SK-N-SH treated with all-trans-retinoic acid at 6 μM for 48 hours (cell line): ENCODE measurements at regions not wholly inside any gene's neighbourhood (a gene's known extent, or its start where the extent isn't known, plus 50 kb on each side); places are given as distances from the start of the nearest gene placed in this dataset.

Experiments
- ARNTL ChIP-seq: fragments of 450-650 bp; formaldehyde crosslinking; IDR thresholded peaks from 2 replicates; pipeline ENCODE4 v1.5.0; 2020; ENCODE audit warnings: low read depth, mild to moderate bottlenecking, moderate library complexity, borderline replicate concordance
- ISL1 ChIP-seq: fragments of 250-450 bp; sonication (Bioruptor Pico); IDR thresholded peaks from 2 replicates; pipeline ENCODE4 v2.1.2; 2022; ENCODE audit warnings: mild to moderate bottlenecking, moderate library complexity
- OSR1 ChIP-seq: fragments of 250-450 bp; sonication (Bioruptor Pico); IDR thresholded peaks from 2 replicates; pipeline ENCODE4 v1.8.0; 2022; ENCODE audit warnings: moderate library complexity, mild to moderate bottlenecking, inconsistent platforms
- PPARA ChIP-seq: fragments of 250-450 bp; sonication (Bioruptor Pico); IDR thresholded peaks from 2 replicates; pipeline ENCODE4 v1.5.0; 2020; ENCODE audit warnings: mild to moderate bottlenecking, borderline replicate concordance
- TOX ChIP-seq: fragments of 250-450 bp; sonication (Bioruptor Pico); IDR thresholded peaks from 2 replicates; pipeline ENCODE4 v1.8.0; 2021; ENCODE audit warnings: mild to moderate bottlenecking, moderate library complexity, borderline replicate concordance
- ZFP3 ChIP-seq: fragments of 250-450 bp; sonication (Bioruptor Pico); IDR thresholded peaks from 2 replicates; pipeline ENCODE4 v1.5.0; 2020; ENCODE audit warnings: mild to moderate bottlenecking, moderate library complexity
- ZFP30 ChIP-seq: fragments of 450-650 bp; formaldehyde crosslinking; IDR thresholded peaks from 2 replicates; pipeline ENCODE4 v1.5.0; 2022; ENCODE audit warnings: mild to moderate bottlenecking, moderate library complexity
- ZNF565 ChIP-seq: fragments of 450-650 bp; formaldehyde crosslinking; conservative IDR thresholded peaks from 2 replicates; pipeline ENCODE4 v1.5.0; 2020; ENCODE audit warnings: low read depth, mild to moderate bottlenecking, moderate library complexity
- ZNF8 ChIP-seq: fragments of 450-650 bp; formaldehyde crosslinking; IDR thresholded peaks from 2 replicates; pipeline ENCODE4 v1.5.0; 2020; ENCODE audit warnings: mild to moderate bottlenecking, moderate library complexity
- TF ChIP-seq, protein P1 (sequence below): fragments of 250-450 bp; sonication (Bioruptor Pico); IDR thresholded peaks from 2 replicates; pipeline ENCODE4 v1.8.0; 2020; ENCODE audit warnings: mild to moderate bottlenecking, moderate library complexity, borderline replicate concordance
- TF ChIP-seq, protein P2 (sequence below): fragments of 250-450 bp; sonication (Bioruptor Pico); IDR thresholded peaks from 2 replicates; pipeline ENCODE4 v1.8.0; 2021; ENCODE audit warnings: low read depth, mild to moderate bottlenecking, moderate library complexity, borderline replicate concordance
- TF ChIP-seq, protein P3 (sequence below): fragments of 250-450 bp; sonication (Bioruptor Pico); IDR thresholded peaks from 2 replicates; pipeline ENCODE4 v1.5.1; 2021; ENCODE audit warnings: mild to moderate bottlenecking, moderate library complexity

DNA sequence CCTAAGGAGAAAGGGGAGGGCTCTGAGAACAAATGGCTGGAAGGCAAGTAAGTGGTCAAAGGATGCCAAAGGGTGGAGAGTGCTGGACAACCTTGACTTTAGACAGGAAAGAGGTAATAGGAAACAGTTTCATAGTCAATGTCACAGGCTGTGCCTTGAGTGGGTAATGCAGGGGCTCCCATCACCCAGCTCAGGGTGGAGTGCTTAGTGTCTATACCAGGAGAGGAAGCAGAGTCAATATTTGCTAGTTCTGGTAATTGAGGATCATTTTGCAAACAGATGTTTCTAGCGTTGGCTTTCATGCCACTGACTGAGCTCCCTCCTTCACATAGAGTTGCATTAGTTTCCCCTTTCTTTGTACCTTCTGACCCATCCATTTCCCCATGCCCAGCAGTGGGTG is 64.6 kb upstream of the KL start:
- TF ChIP-seq OSR1 (CRISPR knock-in tag): no peak
- TF ChIP-seq ISL1 (CRISPR knock-in tag): no peak
- TF ChIP-seq ZNF565: no peak
- no peak for TF ChIP-seq ZFP30 (CRISPR knock-in tag)
- no peak for TF ChIP-seq PPARA
- TF ChIP-seq ZNF8 (CRISPR knock-in tag): no peak
- TF ChIP-seq TOX: no peak
- no peak for TF ChIP-seq ZFP3
- TF ChIP-seq ARNTL: no peak
- TF ChIP-seq, protein P1, sequence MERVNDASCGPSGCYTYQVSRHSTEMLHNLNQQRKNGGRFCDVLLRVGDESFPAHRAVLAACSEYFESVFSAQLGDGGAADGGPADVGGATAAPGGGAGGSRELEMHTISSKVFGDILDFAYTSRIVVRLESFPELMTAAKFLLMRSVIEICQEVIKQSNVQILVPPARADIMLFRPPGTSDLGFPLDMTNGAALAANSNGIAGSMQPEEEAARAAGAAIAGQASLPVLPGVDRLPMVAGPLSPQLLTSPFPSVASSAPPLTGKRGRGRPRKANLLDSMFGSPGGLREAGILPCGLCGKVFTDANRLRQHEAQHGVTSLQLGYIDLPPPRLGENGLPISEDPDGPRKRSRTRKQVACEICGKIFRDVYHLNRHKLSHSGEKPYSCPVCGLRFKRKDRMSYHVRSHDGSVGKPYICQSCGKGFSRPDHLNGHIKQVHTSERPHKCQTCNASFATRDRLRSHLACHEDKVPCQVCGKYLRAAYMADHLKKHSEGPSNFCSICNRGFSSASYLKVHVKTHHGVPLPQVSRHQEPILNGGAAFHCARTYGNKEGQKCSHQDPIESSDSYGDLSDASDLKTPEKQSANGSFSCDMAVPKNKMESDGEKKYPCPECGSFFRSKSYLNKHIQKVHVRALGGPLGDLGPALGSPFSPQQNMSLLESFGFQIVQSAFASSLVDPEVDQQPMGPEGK (CRISPR knock-in tag): no peak
- TF ChIP-seq, protein P2, sequence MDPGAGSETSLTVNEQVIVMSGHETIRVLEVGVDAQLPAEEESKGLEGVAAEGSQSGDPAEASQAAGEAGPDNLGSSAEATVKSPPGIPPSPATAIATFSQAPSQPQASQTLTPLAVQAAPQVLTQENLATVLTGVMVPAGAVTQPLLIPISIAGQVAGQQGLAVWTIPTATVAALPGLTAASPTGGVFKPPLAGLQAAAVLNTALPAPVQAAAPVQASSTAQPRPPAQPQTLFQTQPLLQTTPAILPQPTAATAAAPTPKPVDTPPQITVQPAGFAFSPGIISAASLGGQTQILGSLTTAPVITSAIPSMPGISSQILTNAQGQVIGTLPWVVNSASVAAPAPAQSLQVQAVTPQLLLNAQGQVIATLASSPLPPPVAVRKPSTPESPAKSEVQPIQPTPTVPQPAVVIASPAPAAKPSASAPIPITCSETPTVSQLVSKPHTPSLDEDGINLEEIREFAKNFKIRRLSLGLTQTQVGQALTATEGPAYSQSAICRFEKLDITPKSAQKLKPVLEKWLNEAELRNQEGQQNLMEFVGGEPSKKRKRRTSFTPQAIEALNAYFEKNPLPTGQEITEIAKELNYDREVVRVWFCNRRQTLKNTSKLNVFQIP (CRISPR knock-in tag): no peak
- TF ChIP-seq, protein P3, sequence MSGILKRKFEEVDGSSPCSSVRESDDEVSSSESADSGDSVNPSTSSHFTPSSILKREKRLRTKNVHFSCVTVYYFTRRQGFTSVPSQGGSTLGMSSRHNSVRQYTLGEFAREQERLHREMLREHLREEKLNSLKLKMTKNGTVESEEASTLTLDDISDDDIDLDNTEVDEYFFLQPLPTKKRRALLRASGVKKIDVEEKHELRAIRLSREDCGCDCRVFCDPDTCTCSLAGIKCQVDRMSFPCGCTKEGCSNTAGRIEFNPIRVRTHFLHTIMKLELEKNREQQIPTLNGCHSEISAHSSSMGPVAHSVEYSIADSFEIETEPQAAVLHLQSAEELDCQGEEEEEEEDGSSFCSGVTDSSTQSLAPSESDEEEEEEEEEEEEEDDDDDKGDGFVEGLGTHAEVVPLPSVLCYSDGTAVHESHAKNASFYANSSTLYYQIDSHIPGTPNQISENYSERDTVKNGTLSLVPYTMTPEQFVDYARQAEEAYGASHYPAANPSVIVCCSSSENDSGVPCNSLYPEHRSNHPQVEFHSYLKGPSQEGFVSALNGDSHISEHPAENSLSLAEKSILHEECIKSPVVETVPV (CRISPR knock-in tag): no peak
